GM19023 (cell line): ENCODE measurements at regions not wholly inside any gene's neighbourhood (a gene's known extent, or its start where the extent isn't known, plus 50 kb on each side); places are given as distances from the start of the nearest gene placed in this dataset.

ENCODE experiments used
- ATAC-seq: cut with Tn5 transposase; IDR thresholded peaks from one replicate; pipeline ENCODE4 v1.9.1; 2021; ENCODE audit warnings: mild to moderate bottlenecking, moderate library complexity; ENCODE audit not compliant: unreplicated experiment

GRCh38 chr4:58216461-58216860 is 1106.3 kb upstream of the IGFBP7 start:
- ATAC-seq = no peak

GRCh38 chr4:58214376-58214775 is 1104.2 kb upstream of the IGFBP7 start:
- no peak for ATAC-seq

GRCh38 chr4:58209551-58209950 is 1099.4 kb upstream of the IGFBP7 start:
- ATAC-seq = no peak

- no peak for ATAC-seq
These were observed 1098.8 kb upstream of the IGFBP7 start for GRCh38 chr4:58209001-58209400.

GRCh38 chr4:58205446-58206235 is 1095.5 kb upstream of the IGFBP7 start:
- ATAC-seq = no peak

- no peak for ATAC-seq
These were observed 1082.0 kb upstream of the IGFBP7 start for GRCh38 chr4:58192217-58192616.

GRCh38 chr4:58191109-58191508 is 1080.9 kb upstream of the IGFBP7 start:
- no peak for ATAC-seq

GRCh38 chr4:58188316-58188715 is 1078.1 kb upstream of the IGFBP7 start:
- ATAC-seq = no peak

- ATAC-seq = no peak
These were observed 1064.8 kb upstream of the IGFBP7 start for GRCh38 chr4:58175024-58175423.

GRCh38 chr4:58166490-58166889 is 1056.3 kb upstream of the IGFBP7 start:
- no peak for ATAC-seq

- no peak for ATAC-seq
These were observed 1053.0 kb upstream of the IGFBP7 start for GRCh38 chr4:58163156-58163555.

- no peak for ATAC-seq
These were observed 1039.4 kb upstream of the IGFBP7 start for GRCh38 chr4:58149404-58150085.

- ATAC-seq = no peak
These were observed 1034.5 kb upstream of the IGFBP7 start for GRCh38 chr4:58144721-58145120.

GRCh38 chr4:58138786-58139668 is 1028.8 kb upstream of the IGFBP7 start:
- ATAC-seq = no peak

GRCh38 chr4:58136604-58137003 is 1026.4 kb upstream of the IGFBP7 start:
- no peak for ATAC-seq

GRCh38 chr4:58127680-58128079 is 1017.5 kb upstream of the IGFBP7 start:
- ATAC-seq = no peak

- ATAC-seq = no peak
These were observed 1009.1 kb upstream of the IGFBP7 start for GRCh38 chr4:58119298-58119697.

- ATAC-seq = no peak
These were observed 1002.9 kb upstream of the IGFBP7 start for GRCh38 chr4:58113126-58113525.

- no peak for ATAC-seq
These were observed 1001.6 kb upstream of the IGFBP7 start for GRCh38 chr4:58111818-58112217.

GRCh38 chr4:58093352-58093751 is 983.2 kb upstream of the IGFBP7 start:
- no peak for ATAC-seq

- ATAC-seq = no peak
These were observed 980.4 kb upstream of the IGFBP7 start for GRCh38 chr4:58090539-58090938.
